Mesodermal cell (in vitro differentiated cells): ENCODE measurements at regions not wholly inside any gene's neighbourhood (a gene's known extent, or its start where the extent isn't known, plus 50 kb on each side); places are given as distances from the start of the nearest gene placed in this dataset.

Experiments
- H3K27ac ChIP-seq: 2 replicates; pipeline ENCODE4 v1.7.0; 2013; ENCODE audit warnings: mild to moderate bottlenecking, low read depth, low read length, moderate library complexity; ENCODE audit not compliant: severe bottlenecking
- H3K36me3 ChIP-seq: 2 replicates; pipeline ENCODE4 v1.7.1; 2013; ENCODE audit warnings: mild to moderate bottlenecking, low read length, moderate library complexity; ENCODE audit not compliant: control insufficient read depth, insufficient read depth
- H3K4me1 ChIP-seq: one replicate; pipeline ENCODE4 v1.7.1; 2013; ENCODE audit warnings: mild to moderate bottlenecking, low read length; ENCODE audit not compliant: insufficient read depth, control insufficient read depth, poor library complexity, severe bottlenecking
- H3K4me3 ChIP-seq: 2 replicates; pipeline ENCODE4 v1.7.0; 2013; ENCODE audit warnings: low read length, control low read depth, mild to moderate bottlenecking; ENCODE audit not compliant: insufficient read depth, poor library complexity, severe bottlenecking; ENCODE audit errors: extremely low read depth
- H3K9me3 ChIP-seq: 2 replicates; pipeline ENCODE4 v1.7.1; 2013; ENCODE audit warnings: mild to moderate bottlenecking, low read length, moderate library complexity; ENCODE audit not compliant: control insufficient read depth
- WGBS, 2 experiments: methylation state at CpG; one replicate each; pipeline ENCODE4 v1.1.5; 2013; ENCODE audit warnings: missing lambda C conversion rate in 2 of 2; ENCODE audit not compliant: insufficient coverage in 2 of 2; 5-methylcytosine and 5-hydroxymethylcytosine counted together

DNA sequence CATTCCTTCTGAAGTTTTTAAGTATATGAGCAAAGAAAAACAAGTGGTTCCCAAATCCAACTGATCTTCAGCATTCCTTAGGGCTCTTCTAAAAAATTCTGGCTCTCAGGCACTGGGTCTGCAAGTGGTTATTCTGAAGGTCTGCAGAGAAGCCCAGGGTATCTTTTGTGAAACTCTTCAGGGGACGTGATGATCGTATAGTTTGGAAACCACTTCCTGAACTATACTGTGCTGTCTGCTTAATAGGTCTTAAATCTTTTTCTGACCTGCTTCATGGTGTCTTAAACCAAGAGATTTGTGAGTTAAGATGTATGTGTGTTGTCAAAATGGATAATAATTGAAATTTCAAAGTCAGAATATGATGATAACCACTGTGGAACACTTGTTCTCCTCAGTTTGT, 115.5 kb downstream of the LHX9 start:
- 92% methylated on average over 2 of the region's 2 CpGs; no CpG with 5 or more reads in 1 of the 2 experiments for WGBS, 2 experiments
- no peaks in the 10 kb centered on the region for H3K4me1 ChIP-seq
- no peak overlapping the region for H3K4me3 ChIP-seq
- no peak overlapping the region for H3K27ac ChIP-seq
- no peaks in the 10 kb centered on the region for H3K9me3 ChIP-seq
- H3K36me3 ChIP-seq: no peaks in the 10 kb centered on the region

DNA sequence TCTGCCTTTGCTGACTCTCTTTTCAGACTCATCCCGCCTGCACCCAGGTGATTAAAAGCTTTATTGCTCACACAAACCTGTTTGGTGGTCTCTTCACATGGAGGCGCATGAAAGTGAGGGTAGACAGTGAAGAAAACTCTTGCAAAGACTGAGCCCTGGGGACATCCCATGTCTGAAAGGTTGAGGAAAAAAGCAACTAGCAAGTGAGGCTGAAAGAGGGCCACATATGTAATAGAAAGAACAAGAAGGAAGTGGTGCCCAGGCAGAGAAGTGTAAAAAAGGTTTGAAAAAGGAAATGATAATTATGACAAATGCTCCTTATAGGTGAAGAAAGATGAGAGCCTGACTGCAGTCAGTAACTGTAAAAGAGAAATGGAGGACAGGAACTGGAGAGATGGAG, 115.9 kb upstream of the NEK7 start:
- Histone ChIP-seq H3K4me3 (no peak overlapping the region), H3K4me1 (no peaks in the 10 kb centered on the region), H3K36me3 (no peaks in the 10 kb centered on the region), H3K27ac (no peak overlapping the region), H3K9me3 (no peaks in the 10 kb centered on the region)
- 96 to 100% methylated on average over 2 of the region's 2 CpGs for WGBS, 2 experiments

DNA sequence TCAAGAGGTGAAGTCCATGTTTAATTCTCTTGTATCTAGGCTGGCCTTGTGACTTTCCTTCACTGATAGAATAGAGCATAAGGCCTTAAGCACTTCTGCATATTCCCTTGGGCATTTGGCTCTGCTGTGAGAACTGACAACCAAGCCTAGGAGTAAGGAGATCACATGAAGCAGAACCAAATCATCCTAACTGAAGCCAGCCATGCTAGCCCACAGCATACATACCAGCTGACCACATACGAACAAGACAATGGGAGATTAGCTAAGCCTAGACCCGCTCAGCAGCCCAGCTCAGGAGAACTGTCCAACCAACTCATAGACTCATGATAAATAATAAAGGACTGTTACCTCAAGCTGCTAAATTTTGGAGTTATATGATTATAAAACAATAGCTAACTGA, 114.6 kb upstream of the NEK7 start:
- WGBS, 2 experiments: 83% methylated on average over 1 of the region's 2 CpGs; no CpG with 5 or more reads in 1 of the 2 experiments

DNA sequence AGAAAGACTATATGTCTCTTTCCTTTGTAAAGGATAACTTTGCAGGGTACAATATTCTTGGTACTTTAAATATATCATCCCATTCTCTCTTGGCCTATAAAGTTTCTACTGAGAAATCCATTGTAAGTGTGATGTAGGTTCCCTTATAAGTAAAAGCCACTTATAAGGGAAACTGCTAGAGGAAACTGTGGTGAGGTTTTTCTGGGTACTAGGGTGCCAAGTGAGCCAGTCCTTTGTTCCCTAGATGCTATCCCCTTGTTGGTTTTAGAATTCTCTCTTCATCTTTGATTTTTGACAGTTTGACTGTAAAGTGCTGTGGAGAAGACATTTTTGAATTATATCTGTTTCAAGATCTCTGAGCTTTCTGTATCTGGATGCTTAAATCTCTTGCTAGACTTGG, 108.9 kb upstream of the NEK7 start:
- H3K27ac ChIP-seq: no peak overlapping the region
- no peaks in the 10 kb centered on the region for H3K4me1 ChIP-seq
- H3K4me3 ChIP-seq: no peak overlapping the region
- H3K36me3 ChIP-seq: no peaks in the 10 kb centered on the region
- H3K9me3 ChIP-seq: no peaks in the 10 kb centered on the region

More for the DNA sequence above, 114.6 kb upstream of the NEK7 start:
- no peaks in the 10 kb centered on the region for H3K9me3 ChIP-seq
- no peaks in the 10 kb centered on the region for H3K4me1 ChIP-seq
- H3K27ac ChIP-seq: no peak overlapping the region
- H3K4me3 ChIP-seq: no peak overlapping the region
- H3K36me3 ChIP-seq: no peaks in the 10 kb centered on the region

DNA sequence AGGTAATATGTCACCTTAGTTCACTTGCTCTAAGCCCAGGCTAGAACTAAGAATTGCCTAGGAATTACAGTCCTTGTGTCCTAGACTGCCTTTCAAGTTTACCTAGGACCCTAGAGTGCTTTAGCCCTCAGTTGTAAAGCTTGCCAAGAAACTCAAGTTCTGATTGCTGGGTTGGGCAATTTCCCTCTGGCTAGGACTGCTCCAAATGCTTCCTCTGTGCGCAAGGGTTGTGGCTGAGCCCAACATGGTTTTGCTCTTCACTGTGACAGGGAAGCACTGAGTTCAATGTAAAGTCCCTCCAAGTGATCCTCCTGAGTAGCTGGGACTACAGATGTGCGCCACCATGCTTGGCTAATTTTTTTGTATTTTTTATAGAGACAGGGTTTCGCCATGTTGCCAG, 102.3 kb upstream of the NEK7 start:
- H3K9me3 ChIP-seq: no peaks in the 10 kb centered on the region
- WGBS, 2 experiments: 90 to 91% methylated on average over 2 to 3 of the region's 3 CpGs
- no peak overlapping the region for H3K27ac ChIP-seq
- H3K36me3 ChIP-seq: no peaks in the 10 kb centered on the region
- H3K4me1 ChIP-seq: no peaks in the 10 kb centered on the region
- no peak overlapping the region for H3K4me3 ChIP-seq

DNA sequence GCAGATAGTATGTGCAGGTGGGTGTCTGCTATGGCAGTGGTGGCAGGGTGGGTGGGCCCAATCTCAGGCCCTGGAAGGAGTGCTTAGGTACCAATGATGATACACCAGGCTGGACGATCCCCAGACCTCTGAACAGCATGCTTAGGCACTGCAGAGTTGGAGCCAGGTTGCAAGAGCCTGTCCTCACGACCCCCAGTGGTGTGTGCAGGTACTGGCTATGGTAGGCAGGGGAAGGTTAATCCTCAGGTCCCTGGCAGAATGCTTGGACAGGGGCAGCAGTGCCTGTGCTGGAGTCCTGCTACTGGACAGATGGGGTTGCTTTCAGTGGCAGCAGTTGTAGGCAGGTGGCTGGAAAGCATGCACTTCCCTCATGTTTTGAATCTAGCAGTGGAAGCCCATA, 100.5 kb upstream of the NEK7 start:
- WGBS, 2 experiments: 33 to 100% methylated on average over 1 of the region's 2 CpGs
- no peak overlapping the region for H3K4me3 ChIP-seq
- no peaks in the 10 kb centered on the region for H3K9me3 ChIP-seq
- H3K36me3 ChIP-seq: no peaks in the 10 kb centered on the region
- H3K4me1 ChIP-seq: no peaks in the 10 kb centered on the region
- no peak overlapping the region for H3K27ac ChIP-seq

DNA sequence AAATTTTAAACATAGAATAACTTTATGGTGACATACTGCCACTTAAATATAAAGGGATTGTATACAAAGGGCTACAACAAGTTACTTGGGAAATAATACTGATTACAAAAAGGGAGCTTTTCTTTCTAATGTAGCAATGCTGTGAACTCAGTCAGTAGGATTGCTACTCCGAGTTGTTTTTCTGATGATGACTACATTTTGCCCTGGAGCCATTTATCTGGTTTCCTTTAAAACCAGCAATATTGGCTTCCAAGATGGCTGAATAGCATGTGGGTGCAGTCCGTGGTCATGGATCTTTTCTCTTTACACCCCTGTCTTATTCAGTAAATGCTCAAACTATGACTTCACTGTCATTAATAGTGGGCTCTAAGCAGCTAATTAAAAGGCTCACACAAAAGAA, 92.6 kb upstream of the NEK7 start:
- H3K4me3 ChIP-seq: no peak overlapping the region
- no peaks in the 10 kb centered on the region for H3K36me3 ChIP-seq
- no peaks in the 10 kb centered on the region for H3K9me3 ChIP-seq
- no peak overlapping the region for H3K27ac ChIP-seq
- 86 to 100% methylated on average over 2 of the region's 2 CpGs for WGBS, 2 experiments
- no peaks in the 10 kb centered on the region for H3K4me1 ChIP-seq

DNA sequence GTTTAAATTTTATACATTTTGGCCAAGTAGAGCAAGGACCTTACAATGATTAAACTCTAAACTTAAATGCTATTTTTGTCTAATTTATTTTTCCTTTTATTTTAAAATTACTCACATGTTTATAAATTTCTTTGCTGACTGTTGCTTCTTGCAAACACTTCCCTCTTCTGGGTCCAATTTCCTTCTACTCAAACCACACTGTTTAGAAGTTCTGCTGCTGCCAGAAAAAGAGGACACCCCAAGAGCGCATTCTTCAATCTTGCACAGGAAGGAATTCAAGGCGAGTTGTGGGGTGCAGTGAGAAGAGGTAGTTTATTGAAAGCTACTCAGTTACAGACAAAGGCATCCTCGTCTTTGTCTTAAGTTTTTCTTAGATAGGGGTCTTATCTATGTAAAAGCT, 88.5 kb upstream of the NEK7 start:
- Histone ChIP-seq H3K4me1 (no peaks in the 10 kb centered on the region), H3K36me3 (no peaks in the 10 kb centered on the region), H3K4me3 (no peak overlapping the region), H3K9me3 (no peaks in the 10 kb centered on the region), H3K27ac (no peak overlapping the region)
- 100% methylated on average over 2 of the region's 3 CpGs; no CpG with 5 or more reads in 1 of the 2 experiments for WGBS, 2 experiments

DNA sequence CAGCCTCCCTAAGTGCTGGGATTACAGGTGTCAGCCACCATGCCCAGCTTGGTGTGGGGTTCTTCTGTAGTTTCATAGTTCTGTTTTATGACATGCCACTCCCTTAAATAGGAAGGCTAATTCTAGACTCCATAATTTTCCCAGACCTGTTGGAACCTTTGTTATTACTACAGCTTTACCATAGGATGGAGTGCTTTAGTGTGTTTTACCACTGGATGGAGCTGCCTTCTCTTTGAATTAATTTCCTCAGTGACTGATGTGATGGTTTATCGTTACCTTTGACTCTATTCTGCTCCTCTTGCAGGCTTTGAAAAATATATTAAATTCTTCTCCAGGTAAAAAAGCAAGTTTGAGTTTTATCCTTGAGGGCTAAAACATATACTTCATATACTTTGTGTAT, 84.6 kb upstream of the NEK7 start:
- no CpG with 5 or more reads among the region's 1 CpG for WGBS, 2 experiments
- no peaks in the 10 kb centered on the region for H3K9me3 ChIP-seq
- no peak overlapping the region for H3K4me3 ChIP-seq
- H3K27ac ChIP-seq: no peak overlapping the region
- no peaks in the 10 kb centered on the region for H3K36me3 ChIP-seq
- no peaks in the 10 kb centered on the region for H3K4me1 ChIP-seq

DNA sequence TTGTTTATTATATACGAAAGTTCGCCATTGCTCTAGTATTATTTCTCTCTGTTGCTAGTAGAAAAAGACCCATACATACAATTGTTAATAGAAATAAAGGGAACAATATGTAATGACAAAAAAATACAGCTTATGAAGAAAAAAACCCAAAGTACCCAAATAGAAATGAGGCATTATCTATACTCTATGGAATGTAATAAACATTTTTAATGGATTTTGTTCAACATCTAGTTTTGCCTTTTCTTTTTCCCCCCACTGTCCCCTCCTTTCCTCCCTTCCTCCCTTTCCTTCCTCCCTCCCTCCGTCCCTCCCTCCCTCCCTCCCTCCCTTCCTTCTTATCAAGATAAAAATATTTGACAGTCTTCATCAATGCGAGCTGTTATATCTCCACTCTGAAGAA, 81.5 kb upstream of the NEK7 start:
- no peaks in the 10 kb centered on the region for H3K9me3 ChIP-seq
- no peaks in the 10 kb centered on the region for H3K4me1 ChIP-seq
- WGBS, 2 experiments: no CpG with 5 or more reads among the region's 4 CpGs
- no peak overlapping the region for H3K4me3 ChIP-seq
- H3K27ac ChIP-seq: no peak overlapping the region
- H3K36me3 ChIP-seq: no peaks in the 10 kb centered on the region

- no peaks in the 10 kb centered on the region for H3K36me3 ChIP-seq
- H3K4me3 ChIP-seq: no peak overlapping the region
- H3K9me3 ChIP-seq: no peaks in the 10 kb centered on the region
- no peak overlapping the region for H3K27ac ChIP-seq
- 100% methylated on average over 1 of the region's 1 CpG; no CpG with 5 or more reads in 1 of the 2 experiments for WGBS, 2 experiments
- H3K4me1 ChIP-seq: no peaks in the 10 kb centered on the region
Observed at GRCh38 chr1:198079432-198079951, 77.3 kb upstream of the NEK7 start.
